Heart right ventricle (tissue), 16 donors: ENCODE measurements at regions not wholly inside any gene's neighbourhood (a gene's known extent, or its start where the extent isn't known, plus 50 kb on each side); places are given as distances from the start of the nearest gene placed in this dataset.

ENCODE experiments used
- ATAC-seq, 8 donors: fragments of 200-7000 bp; cut with Tn5 transposase; one replicate each; pipeline ENCODE4 v1.9.1; 2020; ENCODE audit warnings: mild to moderate bottlenecking in 8 of 8, moderate library complexity in 8 of 8, moderate number of reproducible peaks in 1 of 8
- DNase-seq, 2 donors: peaks; one replicate each; pipeline ENCODE4 v3.0.0-alpha.2; 2020
- H3K27ac ChIP-seq, 10 donors: fragments of 200-600 bp; sonication (generic) in 2 of 10; one replicate each; pipeline versions ENCODE4 v1.5.0 to v1.8.0; 2020 to 2022; ENCODE audit warnings: mild to moderate bottlenecking in 3 of 10
- H3K27me3 ChIP-seq, 7 donors: fragments of 200-600 bp; one replicate each; pipeline ENCODE4 v1.8.0; 2021 to 2022; ENCODE audit warnings: mild to moderate bottlenecking in 2 of 7
- H3K36me3 ChIP-seq, 9 donors: fragments of 200-600 bp; sonication (generic) in 1 of 9; one replicate each; pipeline versions ENCODE4 v1.5.0 to v1.8.0; 2020 to 2022; ENCODE audit warnings: mild to moderate bottlenecking in 2 of 9
- H3K4me1 ChIP-seq, 9 donors: fragments of 200-600 bp; sonication (generic) in 1 of 9; one replicate each; pipeline versions ENCODE4 v1.5.0 to v1.8.0; 2020 to 2022; ENCODE audit warnings: mild to moderate bottlenecking in 4 of 9
- H3K4me3 ChIP-seq, 10 donors: fragments of 200-600 bp; sonication (generic) in 2 of 10; one replicate each; pipeline versions ENCODE4 v1.5.0 to v1.8.0; 2020 to 2022; ENCODE audit warnings: mild to moderate bottlenecking in 7 of 10, moderate library complexity in 2 of 10
- H3K9me3 ChIP-seq, 11 donors: fragments of 200-600 bp in 10 of 11; sonication (generic) in 2 of 11; one replicate each; pipeline versions ENCODE4 v1.5.0 to v1.8.0; 2013 to 2022; ENCODE audit warnings: mild to moderate bottlenecking in 2 of 11, control low read depth in 1 of 11, moderate library complexity in 1 of 11
- CTCF ChIP-seq, 9 donors: fragments of 200-600 bp; sonication (generic) in 2 of 9; IDR thresholded peaks; one replicate each; pipeline versions ENCODE4 v1.5.0 to v1.8.0; 2021 to 2022; ENCODE audit warnings: antibody characterized with exemption in 9 of 9, mild to moderate bottlenecking in 5 of 9, moderate library complexity in 1 of 9
- WGBS, 2 donors: extraction: QIAGEN DNeasy Blood & Tissue Kit; methylation state at CpG; one replicate each; pipeline ENCODE4 v1.1.7; 2013; ENCODE audit warnings: inconsistent platforms in 1 of 2; 5-methylcytosine and 5-hydroxymethylcytosine counted together
- intact Hi-C, 10 donors: fragments of 100-400 bp; cut with DNase I; formaldehyde crosslinking; loops; one replicate each; pipeline versions ENCODE4 v1.11.1 to v1.14.2; 2022
- donor health status: Arrhythmogenic right ventricular cardiomyopathy.
- donor health status: ischemic (EF 13 %, LVEDD 7.1; RV severe dilation, severe dysfunction).
- donor health status: healthy with polysubstance abuse.
- donor health status: DM: no; HTN: yes; CAD: no.
- donor health status: DM: no; HTN: no; CAD: no.
- donor health status: ischemic (EF 25% LVEDD 6.9; RV normal size, moderate dysfunction).
- donor health status: ischemic (EF 25% LVEDD 5.7; RV mildly dilated, moderate dysfunction).
- donor health status: healthy.
- donor health status: DM: yes; HTN: yes; CAD: no.
- donor health status: Ischemic cardiomyopathy.
- donor health status: ischemic (EF 35%, LVEDD 5.7; RV mildly dilated, moderate dysfunction).
- donor health status: nonischemic (EF 11% LVEDD 7.7; RV severe dilation, severe dysfunction).
- donor health status: DM: yes; HTN: yes; CAD: no.
- donor health status: PGD.
- donor health status: ischemic (EF 29% LVEDD 5.4; RV normal size, mild dysfunction).
- donor health status: nonischemic (EF 23%, LVEDD 6.1; RV moderate dilation, normal function).

DNA sequence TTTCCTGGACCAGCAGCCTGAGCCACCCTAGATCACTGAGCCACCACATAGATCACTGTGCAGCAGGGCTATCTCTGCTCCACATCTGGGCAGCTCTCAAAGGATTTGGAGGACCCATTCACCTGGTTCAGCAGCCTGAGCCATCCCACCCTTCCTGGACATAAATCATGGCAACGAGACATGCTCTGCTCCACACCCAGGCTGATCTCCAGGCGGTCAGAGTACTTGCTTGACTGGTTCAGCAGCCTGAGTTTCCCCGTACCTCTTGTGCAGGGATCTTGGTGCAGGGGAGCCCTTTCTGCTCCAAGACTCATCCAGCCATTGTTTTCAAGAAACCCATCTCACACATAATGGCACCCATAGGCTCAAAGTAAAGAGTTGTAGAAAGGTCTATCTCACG lies 195.3 kb downstream of the LIG4 start:
- H3K4me1 ChIP-seq = no peaks in the 10 kb centered on the region
- no peak overlapping the region for H3K4me3 ChIP-seq
- no peaks in the 10 kb centered on the region for H3K27me3 ChIP-seq
- H3K36me3 ChIP-seq = no peaks in the 10 kb centered on the region
- no peak for DNase-seq
- H3K9me3 ChIP-seq = peaks cover 0 to 34% (median 7%) of the 10 kb centered on the region in 11 donors
- H3K27ac ChIP-seq = no peak overlapping the region
- intact Hi-C loops = no loop called here
- WGBS, 2 donors = 70 to 84% methylated on average over 4 of the region's 4 CpGs
- no peak for TF ChIP-seq CTCF (IDR thresholded peaks at IDR 0.05)
- no peak for ATAC-seq

DNA sequence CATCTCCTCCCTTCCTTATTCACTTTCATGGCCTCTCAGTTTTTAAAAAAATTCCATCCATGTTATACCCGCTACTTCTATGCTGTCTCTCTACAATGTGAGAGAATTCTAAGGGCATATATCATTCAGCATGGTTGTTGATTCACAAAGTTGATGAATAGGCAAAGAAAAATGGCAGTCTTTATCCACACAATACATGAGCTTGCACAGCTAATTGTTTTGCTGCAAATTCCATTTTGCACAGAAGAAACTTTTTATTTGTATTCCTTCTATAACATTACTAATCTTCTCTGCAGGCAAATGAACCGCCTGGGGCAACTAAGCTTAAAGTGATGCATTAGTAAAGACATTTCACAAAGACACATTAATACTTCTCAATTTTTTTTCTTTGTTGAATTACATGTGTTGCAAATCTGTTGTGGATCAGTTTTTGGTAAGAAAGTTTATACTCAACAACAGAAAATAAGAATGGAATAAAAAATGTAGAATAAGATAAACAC lies 196.9 kb downstream of the LIG4 start:
- H3K27ac ChIP-seq = no peak overlapping the region
- no peaks in the 10 kb centered on the region for H3K27me3 ChIP-seq
- no peak for ATAC-seq
- WGBS, 2 donors = 78 to 91% methylated on average over 2 of the region's 2 CpGs
- no peaks in the 10 kb centered on the region for H3K4me1 ChIP-seq
- TF ChIP-seq CTCF (IDR thresholded peaks at IDR 0.05) = no peak
- no peaks in the 10 kb centered on the region for H3K36me3 ChIP-seq
- H3K4me3 ChIP-seq = no peak overlapping the region
- no peak for DNase-seq
- H3K9me3 ChIP-seq = peaks cover 0 to 34% (median 7%) of the 10 kb centered on the region in 11 donors
- intact Hi-C loops = no loop called here

DNA sequence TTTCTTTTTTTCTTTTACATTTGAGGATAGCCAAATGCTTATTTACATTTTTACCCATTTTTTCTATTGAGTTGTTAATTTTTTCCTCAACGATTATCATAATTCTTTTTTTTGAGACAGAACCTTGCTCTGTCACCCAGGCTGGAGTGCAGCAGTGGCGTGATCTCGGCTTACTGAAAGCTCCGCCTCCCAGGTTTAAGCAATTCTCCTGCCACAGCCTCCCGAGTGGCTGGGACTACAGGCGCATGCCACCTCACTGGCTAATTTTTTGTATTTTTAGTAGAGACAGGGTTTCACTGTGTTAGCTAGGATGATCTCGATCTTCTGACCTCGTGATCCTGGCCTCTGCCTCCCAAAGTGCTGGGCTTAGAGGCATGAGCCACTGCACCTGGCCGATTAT lies 208.7 kb downstream of the LIG4 start:
- Histone ChIP-seq H3K36me3 (no peaks in the 10 kb centered on the region), H3K4me3 (no peak overlapping the region), H3K9me3 (peaks cover 0 to 26% (median 0%) of the 10 kb centered on the region in 11 donors), H3K4me1 (no peaks in the 10 kb centered on the region), H3K27me3 (no peaks in the 10 kb centered on the region), H3K27ac (no peak overlapping the region)
- no peak for TF ChIP-seq CTCF (IDR thresholded peaks at IDR 0.05)
- DNase-seq (no peak), ATAC-seq (no peak)
- intact Hi-C loops = no loop called here
- WGBS, 2 donors = 88 to 89% methylated on average over 9 of the region's 9 CpGs

GRCh38 chr13:108005231-108005630 lies 210.1 kb downstream of the LIG4 start:
- 47 to 67% methylated on average over 3 of the region's 3 CpGs for WGBS, 2 donors
- TF ChIP-seq CTCF (IDR thresholded peaks at IDR 0.05) = no peak
- Histone ChIP-seq H3K9me3 (peaks cover 0 to 19% (median 0%) of the 10 kb centered on the region in 11 donors), H3K4me1 (no peaks in the 10 kb centered on the region), H3K36me3 (no peaks in the 10 kb centered on the region), H3K27me3 (no peaks in the 10 kb centered on the region), H3K4me3 (no peak overlapping the region), H3K27ac (no peak overlapping the region)
- no peak for ATAC-seq
- intact Hi-C loops = no loop called here
- DNase-seq = no peak
